ENCODE measurements at regions not wholly inside any gene's neighbourhood (a gene's known extent, or its start where the extent isn't known, plus 50 kb on each side); places are given as distances from the start of the nearest gene placed in this dataset.
"Not testable (repeated sequence)": the region's sequence is repeated elsewhere in the genome, so short reads cannot be mapped to it uniquely, and the experiment has no call there.

DNA sequence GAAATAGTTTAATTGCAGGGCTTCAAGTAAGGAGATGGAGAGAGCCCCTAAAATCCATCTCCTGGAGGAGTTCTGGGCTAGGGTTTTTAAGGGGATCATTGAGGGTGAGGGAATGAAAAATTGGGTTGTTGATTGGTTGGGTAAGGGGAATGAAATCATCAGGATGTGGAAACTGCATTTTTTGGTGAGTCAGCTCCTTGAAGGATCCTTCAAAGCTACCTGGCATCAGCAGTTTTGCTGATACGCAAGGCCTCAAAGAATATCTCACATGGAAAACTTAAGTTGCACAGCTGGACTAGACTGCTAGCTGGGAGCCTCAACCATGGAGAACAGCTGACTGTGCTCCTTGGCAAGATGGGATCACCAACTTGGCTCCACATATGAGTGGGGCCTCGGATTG lies 136.7 kb downstream of the FGF10 start:
- DNase-seq (ENCODE audit: low read depth, low spot score), result no peak
- no peak overlapping the region for H3K4me3 ChIP-seq (ENCODE audit: low read length)

GRCh38 chr5:44246986-44247385 lies 142.2 kb downstream of the FGF10 start:
- no peak for DNase-seq (ENCODE audit: low read depth, low spot score)
- no peak overlapping the region for H3K4me3 ChIP-seq (ENCODE audit: low read length)

DNA sequence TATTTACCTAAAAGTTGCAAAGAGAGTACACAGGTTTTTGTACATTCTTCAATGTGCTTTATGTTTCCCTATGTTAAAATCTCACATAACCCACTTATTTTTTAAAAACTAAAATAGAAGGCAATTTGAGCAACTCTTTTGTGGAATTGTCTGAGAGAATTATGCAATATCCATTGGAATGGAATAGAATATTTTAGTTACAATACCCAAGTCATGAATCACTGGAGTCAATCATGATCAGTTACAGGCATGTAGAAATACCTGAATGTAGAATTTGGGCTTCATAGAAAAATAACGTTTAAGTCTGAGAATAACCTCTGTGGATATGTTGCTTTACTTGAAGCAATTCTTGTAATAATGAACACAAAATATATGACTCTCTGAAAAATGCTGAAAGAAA lies 143.3 kb downstream of the FGF10 start:
- H3K4me3 ChIP-seq (ENCODE audit: low read length), result no peak overlapping the region
- DNase-seq (ENCODE audit: low read depth, low spot score), result no peak

DNA sequence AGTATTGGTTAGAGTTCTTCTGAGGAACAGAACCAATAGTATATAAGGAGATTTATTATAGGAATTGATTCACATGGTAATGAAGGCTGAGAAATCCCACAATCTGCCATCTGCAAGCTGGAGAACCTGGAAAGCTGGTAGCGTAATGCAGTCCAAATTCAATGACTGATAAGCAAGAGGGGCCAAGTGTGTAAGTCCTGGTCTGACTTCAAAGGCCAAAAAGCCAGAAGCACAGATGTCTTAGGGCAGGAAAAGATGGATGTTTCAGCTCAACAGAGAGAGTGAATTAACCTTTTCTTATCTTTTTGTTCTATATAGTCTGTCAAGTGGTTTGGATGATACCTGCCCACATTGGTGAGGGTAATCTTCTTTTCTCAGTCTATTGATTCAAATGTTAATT lies 146.4 kb downstream of the FGF10 start:
- no peak overlapping the region for H3K4me3 ChIP-seq (ENCODE audit: low read length)
- no peak for DNase-seq (ENCODE audit: low read depth, low spot score)

- no peak overlapping the region for H3K4me3 ChIP-seq (ENCODE audit: low read length)
- no peak for DNase-seq (ENCODE audit: low read depth, low spot score)
Observed at GRCh38 chr5:44236040-44236439, 153.2 kb downstream of the FGF10 start.

DNA sequence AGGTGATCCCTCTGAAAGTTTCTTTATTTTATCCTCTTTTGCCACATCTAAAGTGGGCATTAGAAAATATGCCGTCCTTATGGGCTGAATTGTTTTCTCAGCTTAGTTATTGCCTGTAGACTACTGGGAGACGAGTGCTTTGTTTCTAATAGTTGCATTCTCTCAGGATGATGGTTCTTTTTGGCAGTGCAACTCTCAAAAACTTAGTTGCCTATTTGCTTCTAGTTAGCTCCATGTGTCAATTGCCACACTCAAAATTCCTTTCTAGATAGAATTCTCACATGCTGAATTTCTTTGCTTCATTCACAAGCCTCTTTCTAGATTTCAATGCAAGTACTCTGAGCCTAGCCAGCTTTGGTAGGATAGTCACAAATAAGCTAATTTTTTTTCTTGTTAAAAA lies 155.5 kb downstream of the FGF10 start:
- no peak overlapping the region for H3K4me3 ChIP-seq (ENCODE audit: low read length)
- DNase-seq (ENCODE audit: low read depth, low spot score), result no peak

DNA sequence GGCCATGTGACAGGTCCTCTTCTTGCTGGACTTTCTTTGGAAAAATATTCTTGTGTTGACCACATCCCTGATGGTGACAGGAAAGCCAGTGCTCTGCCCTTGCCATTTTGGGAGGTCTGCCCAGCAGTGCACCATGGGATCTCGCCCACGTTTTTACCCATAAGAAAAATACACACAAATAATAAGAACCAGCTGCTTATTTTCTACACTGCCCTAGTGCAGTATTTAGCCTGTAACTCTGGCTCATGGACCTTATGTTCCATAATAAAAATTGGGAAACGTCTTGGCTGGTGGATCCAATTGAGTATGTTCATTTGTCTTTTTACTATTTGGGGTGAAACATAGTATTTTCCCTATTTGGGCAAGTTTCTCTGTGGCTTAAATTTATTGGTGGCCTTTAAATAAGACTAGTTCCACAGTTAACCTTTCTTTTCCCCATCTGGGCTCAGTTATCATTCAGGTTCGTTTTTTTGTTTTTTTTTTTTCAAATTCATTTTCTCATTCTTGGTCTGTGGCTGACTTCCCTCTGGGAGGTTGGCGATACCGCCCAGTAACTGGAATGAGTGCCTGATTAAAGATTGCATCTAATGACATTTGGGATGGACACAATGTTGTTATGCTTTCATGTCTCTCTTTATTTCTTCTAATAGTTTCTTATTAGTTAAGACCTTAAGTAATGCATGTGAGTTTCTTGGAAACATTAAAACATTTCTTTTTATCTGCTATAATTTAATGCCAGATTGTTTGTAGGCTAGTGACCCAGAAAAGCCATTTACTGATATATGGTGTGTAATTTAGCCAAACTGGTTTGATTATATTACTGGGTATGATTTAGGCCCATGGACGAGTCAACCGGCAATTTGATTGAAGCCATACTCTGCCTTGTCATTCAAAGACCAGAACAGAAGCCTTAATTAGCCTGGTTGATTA lies 163.7 kb downstream of the FGF10 start:
- no peak overlapping the region for H3K4me3 ChIP-seq (ENCODE audit: low read length)
- no peak for DNase-seq (ENCODE audit: low read depth, low spot score)

DNA sequence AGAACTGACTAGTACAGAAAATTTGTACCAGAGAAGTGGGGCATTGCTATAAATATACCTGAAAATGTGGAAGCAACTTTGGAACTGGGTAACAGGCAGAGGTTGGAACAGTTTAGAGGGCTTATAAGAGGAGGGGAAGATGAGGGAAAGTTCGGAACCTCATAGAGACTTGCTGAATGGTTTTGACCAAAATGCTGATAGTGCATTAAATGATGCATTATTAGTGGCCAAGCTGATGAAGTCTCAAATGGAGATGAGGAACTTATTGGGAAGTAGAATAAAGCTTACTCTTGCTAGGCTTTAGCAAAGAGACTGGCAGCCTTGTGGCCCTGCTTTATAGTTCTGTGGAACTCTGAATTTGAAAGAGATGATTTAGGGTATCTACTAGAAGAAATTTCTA lies 189.8 kb downstream of the FGF10 start:
- no peak for DNase-seq (ENCODE audit: low read depth, low spot score)

GRCh38 chr5:44189255-44189654 lies 200.0 kb downstream of the FGF10 start:
- H3K4me3 ChIP-seq (ENCODE audit: low read length), result no peak overlapping the region
- DNase-seq (ENCODE audit: low read depth, low spot score), result no peak

More for the DNA sequence above, 189.8 kb downstream of the FGF10 start:
- no peak overlapping the region for H3K4me3 ChIP-seq (ENCODE audit: low read length)

DNA sequence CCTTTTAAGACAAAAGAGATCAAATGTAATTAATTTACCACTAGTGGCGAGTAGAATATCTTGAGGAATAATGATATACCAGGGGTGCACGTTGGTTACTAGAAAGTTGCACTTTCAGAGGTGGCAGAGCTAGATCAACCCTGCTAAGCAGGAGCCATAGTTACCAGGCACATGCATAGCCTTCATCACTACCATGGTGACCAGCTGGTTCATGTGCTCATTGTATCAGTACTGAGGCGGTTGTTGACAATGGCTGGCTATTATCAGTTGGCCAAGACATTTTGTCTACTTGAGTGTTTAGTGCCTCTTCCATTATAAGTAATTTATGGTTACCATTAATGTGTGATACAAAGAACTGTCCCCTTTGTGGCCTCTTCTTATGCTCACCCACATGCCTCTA lies 201.2 kb downstream of the FGF10 start:
- H3K4me3 ChIP-seq (ENCODE audit: low read length), result no peak overlapping the region
- DNase-seq (ENCODE audit: low read depth, low spot score), result no peak

- H3K4me3 ChIP-seq (ENCODE audit: low read length), result no peak overlapping the region
- no peak for DNase-seq (ENCODE audit: low read depth, low spot score)
Observed at GRCh38 chr5:44183753-44184152, 205.5 kb downstream of the FGF10 start.

- no peak overlapping the region for H3K4me3 ChIP-seq (ENCODE audit: low read length)
- DNase-seq (ENCODE audit: low read depth, low spot score), result no peak
Observed at GRCh38 chr5:44183312-44183711, 205.9 kb downstream of the FGF10 start.

DNA sequence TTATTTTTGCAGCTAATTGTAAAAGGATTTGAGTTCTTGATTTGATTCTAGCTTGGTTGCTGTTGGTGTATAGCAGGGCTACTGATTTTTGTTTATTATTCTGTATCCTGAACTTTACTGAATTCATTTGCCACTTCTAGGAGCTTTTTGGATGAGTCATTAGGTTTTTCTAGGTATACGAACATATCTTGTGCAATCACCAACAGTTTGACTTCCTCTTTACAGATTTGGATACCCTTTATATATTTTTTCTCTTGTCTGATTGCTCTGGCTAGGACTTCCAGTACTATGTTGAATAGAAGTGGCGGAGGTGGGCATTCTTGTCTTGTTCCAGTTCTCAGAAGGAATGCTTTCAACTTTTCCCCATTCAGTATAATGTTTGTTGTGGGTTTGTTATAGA lies 210.8 kb downstream of the FGF10 start:
- no peak for DNase-seq (ENCODE audit: low read depth, low spot score)

GRCh38 chr5:44167540-44167939 lies 221.7 kb downstream of the FGF10 start:
- H3K4me3 ChIP-seq (ENCODE audit: low read length), result no peak overlapping the region
- DNase-seq (ENCODE audit: low read depth, low spot score), result no peak

More for the DNA sequence above, 210.8 kb downstream of the FGF10 start:
- H3K4me3 ChIP-seq (ENCODE audit: low read length), result no peak overlapping the region

GRCh38 chr5:44160369-44160768 lies 228.9 kb downstream of the FGF10 start:
- DNase-seq (ENCODE audit: low read depth, low spot score), result no peak
- H3K4me3 ChIP-seq (ENCODE audit: low read length), result no peak overlapping the region

DNA sequence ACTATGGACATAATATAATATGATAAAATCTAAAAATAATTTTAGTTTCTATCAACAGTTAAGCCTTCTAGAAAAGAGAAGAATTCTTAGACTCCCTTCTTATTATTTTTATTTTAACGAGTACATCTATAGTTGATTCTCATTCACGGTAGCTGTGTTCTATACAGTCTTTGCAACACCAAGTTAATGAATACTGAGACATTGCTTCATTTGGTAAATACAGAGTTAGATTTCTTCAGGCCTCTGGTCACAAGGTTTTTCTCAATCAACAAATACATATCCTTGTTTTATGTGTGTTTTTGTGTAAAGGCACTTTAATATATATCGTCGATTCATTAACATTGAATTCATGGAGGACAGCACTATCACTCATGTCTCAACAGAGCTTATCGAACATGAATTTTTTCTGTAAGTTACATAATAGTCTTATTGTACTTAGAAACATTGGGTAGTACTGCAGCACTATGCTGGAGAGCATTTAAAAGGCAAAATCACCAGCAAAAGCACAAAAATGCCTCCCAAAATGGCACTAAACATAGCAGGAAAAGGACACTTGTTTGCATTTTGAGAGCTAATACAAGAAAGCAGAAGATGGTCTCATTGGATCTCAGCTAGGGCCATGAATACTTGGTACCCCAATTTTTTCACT lies 239.0 kb downstream of the FGF10 start:
- no peak for DNase-seq (ENCODE audit: low read depth, low spot score)
- no peak overlapping the region for H3K4me3 ChIP-seq (ENCODE audit: low read length)

- DNase-seq (ENCODE audit: low read depth, low spot score), result not testable (repeated sequence)
Observed at GRCh38 chr5:44117947-44118346, 271.3 kb downstream of the FGF10 start.

GRCh38 chr5:44108232-44108631 lies 281.0 kb downstream of the FGF10 start:
- not testable (repeated sequence) for H3K4me3 ChIP-seq (ENCODE audit: low read length); DNase-seq (ENCODE audit: low read depth, low spot score)

More at GRCh38 chr5:44117947-44118346, 271.3 kb downstream of the FGF10 start:
- H3K4me3 ChIP-seq (ENCODE audit: low read length), result not testable (repeated sequence)

- no peak overlapping the region for H3K4me3 ChIP-seq (ENCODE audit: low read length)
- DNase-seq (ENCODE audit: low read depth, low spot score), result no peak
Observed at GRCh38 chr5:44099643-44100042, 289.6 kb downstream of the FGF10 start.

GRCh38 chr5:44089424-44090144 lies 299.6 kb downstream of the FGF10 start:
- H3K4me3 ChIP-seq (ENCODE audit: low read length), result no peak overlapping the region
- DNase-seq (ENCODE audit: low read depth, low spot score), result no peak
